HCT116 (cell line): ENCODE measurements at regions not wholly inside any gene's neighbourhood (a gene's known extent, or its start where the extent isn't known, plus 50 kb on each side); places are given as distances from the start of the nearest gene placed in this dataset.

Experiments
- ATAC-seq: fragments of 200-7000 bp; cut with Tn5 transposase; 2 replicates; pipeline ENCODE4 v1.9.1; 2020; ENCODE audit warnings: mild to moderate bottlenecking, moderate library complexity
- BruUV-seq: library from RNA; stranded (reverse); fragments of 400-500 nt; replicated peaks from 2 replicates; lab custom pipeline; 2021; lab: Mats Ljungman, UMichigan
- CTCF ChIA-PET: fragments of 300-600 bp; sonication (Branson Sonifier 250); formaldehyde crosslinking; loops from one replicate; lab custom pipeline; 2021; ENCODE audit warnings: antibody characterized with exemption; lab: Charles Lee
- POLR2A ChIA-PET: fragments of 300-600, 350-600 bp; sonication (Branson Sonifier 250); formaldehyde crosslinking; loops from one replicate; lab custom pipeline; 2021; ENCODE audit warnings: antibody characterized with exemption; lab: Charles Lee
- RAD21 ChIA-PET, 2 experiments: fragments of 300-600 bp; sonication (Branson Sonifier 250); formaldehyde crosslinking; loops; one replicate each; lab custom pipeline; 2023; ENCODE audit warnings: low total read pairs in 2 of 2; ENCODE audit not compliant: uncharacterized antibody in 2 of 2, unreplicated experiment in 2 of 2, low non-redundant PET in 1 of 2; lab: Charles Lee
- DNase-seq: peaks from one replicate; pipeline ENCODE4 v3.0.0-alpha.2; 2010; ENCODE audit warnings: low read depth, low spot score
- H2AFZ ChIP-seq: fragments of 200-600 bp; shearing (Covaris generic), sonication (generic); 2 replicates; pipeline ENCODE4 v1.6.1; 2017; ENCODE audit warnings: low read depth, mixed run types, mixed read lengths, antibody characterized with exemption, low read length; ENCODE audit not compliant: poor library complexity, severe bottlenecking
- H3K27ac ChIP-seq: 2 replicates; pipeline ENCODE4 v1.5.1; 2012; ENCODE audit warnings: low read depth, low read length
- H3K27me3 ChIP-seq: fragments of 200-600 bp; sonication (generic); 2 replicates; pipeline ENCODE4 v1.6.1; 2016; ENCODE audit warnings: mixed run types, low read length, mixed read lengths; ENCODE audit not compliant: insufficient read depth
- H3K36me3 ChIP-seq, 2 experiments: fragments of 200-500 bp in 1 of 2; fragments of 200-600 bp in 1 of 2; sonication (Bioruptor generic) in 1 of 2; sonication (generic) in 1 of 2; 2 replicates each; pipeline versions ENCODE4 v1.5.1 to v1.6.1; 2014 to 2016; ENCODE audit warnings: low read length in 2 of 2, inconsistent platforms in 1 of 2, mixed read lengths in 1 of 2, mixed run types in 1 of 2; ENCODE audit not compliant: insufficient read depth in 2 of 2, control insufficient read depth in 1 of 2
- H3K4me1 ChIP-seq, 2 experiments: fragments of 200-600 bp in 1 of 2; sonication (generic) in 1 of 2; 2 replicates each; pipeline versions ENCODE4 v1.5.1 to v1.6.1; 2012 to 2017; ENCODE audit warnings: low read length in 2 of 2, inconsistent platforms in 1 of 2, mild to moderate bottlenecking in 1 of 2, mixed read lengths in 1 of 2, mixed run types in 1 of 2, moderate library complexity in 1 of 2; ENCODE audit not compliant: insufficient read depth in 2 of 2, control insufficient read depth in 1 of 2
- H3K4me2 ChIP-seq: fragments of 200-600 bp; sonication (generic); 2 replicates; pipeline ENCODE4 v1.6.1; 2017; ENCODE audit warnings: mixed run types, low read length, mixed read lengths
- H3K4me3 ChIP-seq, 2 experiments: fragments of 200-600 bp in 1 of 2; sonication (generic) in 1 of 2; replicated peaks in 1 of 2; 2 replicates each; pipeline ENCODE4 v1.5.1; 2011 to 2016; ENCODE audit warnings: low read length in 2 of 2, control low read depth in 1 of 2, low read depth in 1 of 2, mild to moderate bottlenecking in 1 of 2, mixed read lengths in 1 of 2, mixed run types in 1 of 2
- H3K79me2 ChIP-seq: fragments of 200-600 bp; sonication (generic); 2 replicates; pipeline ENCODE4 v1.6.1; 2017; ENCODE audit warnings: mild to moderate bottlenecking, mixed run types, low read length, moderate library complexity, mixed read lengths; ENCODE audit not compliant: insufficient read depth
- H3K9ac ChIP-seq: fragments of 200-600 bp; sonication (generic); 2 replicates; pipeline ENCODE4 v1.6.1; 2016; ENCODE audit warnings: low read length, mixed read lengths
- H3K9me2 ChIP-seq: fragments of 200-600 bp; sonication (generic), shearing (Covaris generic); 2 replicates; pipeline ENCODE4 v1.6.1; 2017; ENCODE audit warnings: mixed run types, mild to moderate bottlenecking, moderate library complexity; ENCODE audit not compliant: insufficient read depth
- H3K9me3 ChIP-seq, 2 experiments: fragments of 200-500 bp in 1 of 2; fragments of 200-600 bp in 1 of 2; sonication (Bioruptor generic) in 1 of 2; sonication (generic) in 1 of 2; 2 replicates each; pipeline ENCODE4 v1.6.1; 2014 to 2017; ENCODE audit warnings: low read length in 2 of 2, mixed read lengths in 2 of 2, inconsistent platforms in 1 of 2, low read depth in 1 of 2, mild to moderate bottlenecking in 1 of 2, mixed run types in 1 of 2, moderate library complexity in 1 of 2; ENCODE audit not compliant: control insufficient read depth in 1 of 2, insufficient read depth in 1 of 2
- H4K20me1 ChIP-seq: fragments of 200-600 bp; sonication (generic), shearing (Covaris generic); 2 replicates; pipeline ENCODE4 v1.6.1; 2017; ENCODE audit warnings: mixed run types, mild to moderate bottlenecking, moderate library complexity; ENCODE audit not compliant: insufficient read depth
- EGR1 ChIP-seq: IDR thresholded peaks from 2 replicates; pipeline ENCODE4 v1.6.1; 2012; ENCODE audit warnings: low read depth
- ELF1 ChIP-seq: IDR thresholded peaks from 2 replicates; pipeline ENCODE4 v1.6.1; 2012; ENCODE audit warnings: low read depth, borderline replicate concordance
- EZH2 ChIP-seq: fragments of 200-600 bp; sonication (generic); IDR thresholded peaks from 2 replicates; pipeline ENCODE4 v1.6.1; 2017; ENCODE audit warnings: antibody characterized with exemption, mixed run types
- EZH2phosphoT487 ChIP-seq: fragments of 200-600 bp; IDR thresholded peaks from 2 replicates; pipeline ENCODE4 v1.6.1; 2018; ENCODE audit warnings: antibody characterized with exemption, borderline replicate concordance
- FOSL1 ChIP-seq: IDR thresholded peaks from 2 replicates; pipeline ENCODE4 v1.6.1; 2012; ENCODE audit warnings: low read depth
- JUND ChIP-seq: IDR thresholded peaks from 2 replicates; pipeline ENCODE4 v1.6.1; 2012
- POLR2AphosphoS5 ChIP-seq: IDR thresholded peaks from 2 replicates; pipeline ENCODE4 v1.6.1; 2011; ENCODE audit warnings: mild to moderate bottlenecking, low read depth, low read length, moderate library complexity
- REST ChIP-seq: IDR thresholded peaks from 2 replicates; pipeline ENCODE4 v1.6.1; 2012; ENCODE audit warnings: low read depth
- SIN3A ChIP-seq: IDR thresholded peaks from 2 replicates; pipeline ENCODE4 v1.6.1; 2012; ENCODE audit warnings: low read depth
- SRF ChIP-seq: IDR thresholded peaks from 2 replicates; pipeline ENCODE4 v1.6.1; 2012; ENCODE audit warnings: low read depth
- YY1 ChIP-seq: IDR thresholded peaks from 2 replicates; pipeline ENCODE4 v1.6.1; 2011; ENCODE audit warnings: low read length, low read depth, moderate library complexity, mild to moderate bottlenecking; ENCODE audit not compliant: insufficient replicate concordance; ENCODE audit errors: extremely low read depth
- intact Hi-C: fragments of 100-400 bp; cut with micrococcal nuclease; formaldehyde crosslinking; loops from 2 replicates; pipeline ENCODE4 v1.10.0; 2022

GRCh38 chr18:68283834-68284233 lies 431.1 kb downstream of the TMX3 start:
- ChIA-PET CTCF (no interaction called here), POLR2A (no interaction called here), RAD21 (no interaction called here)
- no peak for TF ChIP-seq EZH2
- no peak for TF ChIP-seq SIN3A
- peaks cover 6 to 14% of the 10 kb centered on the region in 2 experiments; a peak in 2 of 4 replicates for H3K9me3 ChIP-seq
- no peaks in the 10 kb centered on the region for H3K36me3 ChIP-seq
- no peak overlapping the region for H3K27ac ChIP-seq
- BruUV-seq: no TSS peak
- H3K9ac ChIP-seq: no peak overlapping the region
- no peak overlapping the region for H3K4me3 ChIP-seq
- H3K4me1 ChIP-seq: no peaks in the 10 kb centered on the region
- H3K9me2 ChIP-seq: no peaks in the 10 kb centered on the region
- intact Hi-C loops: no loop called here
- no peaks in the 10 kb centered on the region for H4K20me1 ChIP-seq
- ATAC-seq (no peak), DNase-seq (no peak)
- H3K27me3 ChIP-seq: no peaks in the 10 kb centered on the region
- no peak overlapping the region for H3K4me2 ChIP-seq
- no peak overlapping the region for H2AFZ ChIP-seq
- H3K79me2 ChIP-seq: no peaks in the 10 kb centered on the region

- no peak overlapping the region for H3K4me2 ChIP-seq
- H3K4me3 ChIP-seq: no peak overlapping the region
- ATAC-seq (no peak), DNase-seq (no peak)
- H2AFZ ChIP-seq: no peak overlapping the region
- H3K9ac ChIP-seq: no peak overlapping the region
- H3K36me3 ChIP-seq: no peaks in the 10 kb centered on the region
- no peaks in the 10 kb centered on the region for H3K4me1 ChIP-seq
- CTCF ChIA-PET: no interaction called here
- no peaks in the 10 kb centered on the region for H3K79me2 ChIP-seq
- POLR2A ChIA-PET: no interaction called here
- H4K20me1 ChIP-seq: no peaks in the 10 kb centered on the region
- no peaks in the 10 kb centered on the region for H3K27me3 ChIP-seq
- peaks cover 2 to 14% of the 10 kb centered on the region in 2 experiments; a peak in 2 of 4 replicates for H3K9me3 ChIP-seq
- TF ChIP-seq FOSL1: no peak
- no peak for TF ChIP-seq SRF
- TF ChIP-seq EZH2phosphoT487: no peak
- TF ChIP-seq JUND: no peak
- no peak for TF ChIP-seq ELF1
- no peak for TF ChIP-seq REST
- TF ChIP-seq POLR2AphosphoS5: no peak
- no peak for TF ChIP-seq YY1
- no peak for TF ChIP-seq EGR1
- TF ChIP-seq SIN3A: no peak
- RAD21 ChIA-PET: no interaction called here
- no peaks in the 10 kb centered on the region for H3K9me2 ChIP-seq
- BruUV-seq: no TSS peak
- intact Hi-C loops: no loop called here
- no peak overlapping the region for H3K27ac ChIP-seq
Measured at GRCh38 chr18:68282232-68282631, 432.7 kb downstream of the TMX3 start.
